GM12801 (cell line): ENCODE measurements at regions not wholly inside any gene's neighbourhood (a gene's known extent, or its start where the extent isn't known, plus 50 kb on each side); places are given as distances from the start of the nearest gene placed in this dataset.

Experiments used
- TF ChIP-seq, protein P1 (sequence below): IDR thresholded peaks from one replicate; pipeline ENCODE4 v1.5.1; 2011; ENCODE audit warnings: control low read depth; ENCODE audit not compliant: insufficient read length; ENCODE audit errors: extremely low read depth

DNA sequence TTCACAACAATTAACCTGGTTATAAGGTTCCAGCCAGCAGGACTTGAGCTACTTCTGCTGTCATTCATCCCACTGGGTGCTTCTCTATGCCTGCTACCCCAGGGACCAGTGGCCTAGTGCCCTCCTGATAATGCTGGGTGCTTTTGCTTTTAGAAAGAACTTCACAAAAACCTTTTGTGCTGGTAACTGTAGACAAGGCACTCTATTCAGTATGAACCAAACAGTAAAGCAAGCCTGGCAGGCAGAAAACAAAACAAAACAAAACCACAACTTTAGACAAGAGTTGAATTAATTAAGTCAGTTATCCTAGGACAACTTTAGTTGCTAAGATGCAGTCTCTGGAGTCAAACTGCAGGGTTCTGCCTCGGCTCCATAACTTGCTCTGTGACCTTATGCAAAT is 61.9 kb upstream of the ADGRL2 start:
- TF ChIP-seq, protein P1, sequence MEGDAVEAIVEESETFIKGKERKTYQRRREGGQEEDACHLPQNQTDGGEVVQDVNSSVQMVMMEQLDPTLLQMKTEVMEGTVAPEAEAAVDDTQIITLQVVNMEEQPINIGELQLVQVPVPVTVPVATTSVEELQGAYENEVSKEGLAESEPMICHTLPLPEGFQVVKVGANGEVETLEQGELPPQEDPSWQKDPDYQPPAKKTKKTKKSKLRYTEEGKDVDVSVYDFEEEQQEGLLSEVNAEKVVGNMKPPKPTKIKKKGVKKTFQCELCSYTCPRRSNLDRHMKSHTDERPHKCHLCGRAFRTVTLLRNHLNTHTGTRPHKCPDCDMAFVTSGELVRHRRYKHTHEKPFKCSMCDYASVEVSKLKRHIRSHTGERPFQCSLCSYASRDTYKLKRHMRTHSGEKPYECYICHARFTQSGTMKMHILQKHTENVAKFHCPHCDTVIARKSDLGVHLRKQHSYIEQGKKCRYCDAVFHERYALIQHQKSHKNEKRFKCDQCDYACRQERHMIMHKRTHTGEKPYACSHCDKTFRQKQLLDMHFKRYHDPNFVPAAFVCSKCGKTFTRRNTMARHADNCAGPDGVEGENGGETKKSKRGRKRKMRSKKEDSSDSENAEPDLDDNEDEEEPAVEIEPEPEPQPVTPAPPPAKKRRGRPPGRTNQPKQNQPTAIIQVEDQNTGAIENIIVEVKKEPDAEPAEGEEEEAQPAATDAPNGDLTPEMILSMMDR = no peak

DNA sequence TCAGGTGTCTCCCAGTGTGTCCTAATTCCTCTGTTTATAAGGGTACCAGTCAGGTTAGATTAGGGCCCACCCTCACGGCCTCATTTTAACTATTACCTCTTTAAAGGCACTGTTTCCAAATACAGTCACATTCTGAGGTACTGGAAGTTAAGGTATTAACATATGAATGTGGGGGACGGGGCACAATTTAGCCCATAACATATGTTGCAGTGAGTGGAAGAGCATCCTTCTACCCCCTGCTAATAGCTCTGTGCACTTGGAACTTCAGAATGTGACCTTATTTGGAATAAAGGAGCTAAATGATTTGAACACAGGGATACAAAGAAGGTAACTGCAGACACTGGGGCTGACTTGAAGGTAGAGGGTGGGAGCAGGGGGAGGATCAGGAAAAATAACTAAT is 67.3 kb upstream of the ADGRL2 start:
- TF ChIP-seq, protein P1 = no peak

DNA sequence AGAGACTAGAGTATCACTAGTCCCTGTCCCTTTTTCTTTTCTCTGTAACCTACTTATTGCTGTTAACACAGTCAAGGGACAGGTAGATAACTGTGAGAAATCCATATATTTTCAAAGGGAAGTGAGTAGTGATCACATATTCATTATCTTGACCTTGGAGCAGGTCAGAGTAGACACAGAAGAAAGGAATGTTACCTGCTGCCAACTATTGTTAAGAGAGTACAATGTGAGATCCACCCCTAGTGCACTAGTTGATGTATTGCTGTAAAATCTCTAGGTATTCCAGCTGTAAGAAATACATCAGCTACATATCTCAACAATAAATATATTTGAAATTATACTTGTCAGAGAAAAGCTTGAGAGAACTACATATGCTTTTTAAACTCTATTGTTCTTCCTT is 68.7 kb upstream of the ADGRL2 start:
- TF ChIP-seq, protein P1 = no peak

DNA sequence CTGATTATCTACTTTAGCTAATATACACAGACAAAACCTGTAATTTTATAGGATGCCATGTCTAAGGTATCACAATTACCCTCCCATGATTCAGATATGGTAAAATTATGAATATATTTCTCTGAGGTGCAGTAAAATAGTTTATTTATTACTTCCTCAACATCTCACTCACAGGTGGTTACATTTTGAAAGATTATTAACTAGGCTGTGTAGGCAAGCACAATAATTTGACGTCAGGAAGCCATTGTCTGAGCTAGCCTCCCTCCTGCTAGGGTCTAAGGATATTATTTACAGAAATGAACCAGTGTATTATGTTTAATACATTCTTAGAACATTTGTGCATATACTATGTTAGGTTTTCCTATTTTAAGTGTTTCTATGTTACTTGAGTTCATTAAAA is 69.9 kb upstream of the ADGRL2 start:
- TF ChIP-seq, protein P1 = no peak

DNA sequence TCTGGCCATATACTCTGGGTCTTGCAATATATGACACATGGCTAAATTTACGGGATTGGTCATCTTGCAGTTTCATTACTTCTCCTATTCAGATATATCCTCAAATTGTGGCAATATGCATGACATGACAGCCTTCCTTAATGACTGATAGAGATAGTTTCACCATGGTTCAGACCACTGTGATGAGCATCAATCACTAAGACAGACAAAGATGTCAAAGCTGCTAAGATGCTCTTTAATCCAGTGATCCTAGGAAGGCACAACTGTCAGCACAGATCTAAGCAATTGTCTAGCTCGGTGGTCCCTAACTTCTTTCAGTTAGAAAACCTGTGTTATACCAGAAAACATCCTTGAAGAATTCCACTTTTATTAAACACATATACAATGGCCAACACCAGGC is 70.9 kb upstream of the ADGRL2 start:
- TF ChIP-seq, protein P1 = no peak

DNA sequence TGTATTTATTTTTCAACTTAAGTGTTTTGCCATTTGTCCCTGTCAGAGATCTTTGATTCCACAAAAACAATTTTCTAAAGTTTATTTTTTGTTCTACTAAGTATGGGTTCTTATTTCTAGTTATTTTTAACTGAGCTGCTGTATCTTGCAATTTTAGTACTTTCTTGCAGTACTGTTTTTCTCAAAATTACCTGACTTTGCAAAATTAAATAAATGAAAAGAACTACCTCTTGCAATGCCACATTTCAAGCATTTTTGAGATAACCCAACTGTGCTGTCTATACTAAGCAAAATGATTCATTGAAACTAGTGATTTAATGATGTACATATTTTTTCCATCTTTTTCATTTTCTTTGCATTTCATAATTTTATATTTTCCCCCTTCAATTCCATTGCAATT is 71.5 kb upstream of the ADGRL2 start:
- TF ChIP-seq, protein P1 = no peak

DNA sequence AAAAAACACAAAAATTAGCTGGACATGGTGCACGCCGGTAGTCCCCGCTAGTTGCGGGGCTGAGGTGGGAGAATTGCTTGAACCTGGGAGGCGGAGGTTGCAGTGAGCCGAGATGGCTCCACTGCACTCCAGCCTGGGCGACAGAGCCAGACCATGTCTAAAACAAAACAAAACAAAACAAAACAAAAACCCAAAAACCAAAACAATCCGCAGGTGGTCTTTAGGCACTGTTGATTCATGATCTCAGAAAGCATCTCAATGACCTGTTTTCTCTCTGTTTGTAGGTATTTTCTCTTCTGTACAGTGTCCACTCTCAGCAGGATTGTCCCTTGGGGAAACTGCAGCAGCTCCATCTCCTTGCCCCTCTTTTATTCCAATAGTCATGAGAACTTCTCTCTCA is 74.9 kb upstream of the ADGRL2 start:
- TF ChIP-seq, protein P1 = no peak

DNA sequence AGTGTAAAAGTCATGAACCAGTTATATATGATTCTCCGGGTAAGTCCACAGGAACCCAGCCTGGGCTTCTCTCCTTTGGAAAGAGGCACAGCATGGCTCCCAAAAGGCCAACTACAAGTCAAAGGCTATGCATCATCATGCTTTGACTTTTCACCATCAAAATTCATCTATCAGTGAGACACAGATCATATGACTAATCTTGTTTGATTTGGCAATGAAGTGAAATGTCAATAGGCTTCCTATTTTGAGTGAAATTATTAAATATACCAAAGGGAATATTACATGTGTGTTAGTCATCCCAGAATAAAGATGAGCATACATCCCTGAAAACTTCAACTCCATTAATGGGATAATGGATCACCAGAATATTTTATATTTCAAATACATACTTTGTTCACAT is 83.5 kb upstream of the ADGRL2 start:
- TF ChIP-seq, protein P1 = no peak
